Stimulated activated naive CD8-positive, alpha-beta T cell treated with anti-CD3 and anti-CD28 coated beads, Interleukin-15, Interleukin-2, amounts not matched to agents 100 ng/mL and 50 ng/mL, for 24 hours (primary cell): ENCODE measurements at regions not wholly inside any gene's neighbourhood (a gene's known extent, or its start where the extent isn't known, plus 50 kb on each side); places are given as distances from the start of the nearest gene placed in this dataset.
"Not testable (repeated sequence)": the region's sequence is repeated elsewhere in the genome, so short reads cannot be mapped to it uniquely, and the experiment has no call there.

Experiments used
- H3K27ac Mint-ChIP-seq: one replicate; pipeline ENCODE4 v1.8.0; 2021; ENCODE audit warnings: mild to moderate bottlenecking, mixed read lengths
- H3K27me3 Mint-ChIP-seq: one replicate; pipeline ENCODE4 v1.8.0; 2021; ENCODE audit warnings: mixed read lengths
- H3K36me3 Mint-ChIP-seq: one replicate; pipeline ENCODE4 v1.8.0; 2021; ENCODE audit warnings: low read depth, mixed read lengths
- H3K4me1 Mint-ChIP-seq: one replicate; pipeline ENCODE4 v1.8.0; 2021; ENCODE audit warnings: low read depth, mixed read lengths
- H3K4me3 Mint-ChIP-seq: one replicate; pipeline ENCODE4 v1.8.0; 2021; ENCODE audit warnings: mild to moderate bottlenecking, mixed read lengths
- H3K9me3 Mint-ChIP-seq: one replicate; pipeline ENCODE4 v1.8.0; 2021; ENCODE audit warnings: mixed read lengths

DNA sequence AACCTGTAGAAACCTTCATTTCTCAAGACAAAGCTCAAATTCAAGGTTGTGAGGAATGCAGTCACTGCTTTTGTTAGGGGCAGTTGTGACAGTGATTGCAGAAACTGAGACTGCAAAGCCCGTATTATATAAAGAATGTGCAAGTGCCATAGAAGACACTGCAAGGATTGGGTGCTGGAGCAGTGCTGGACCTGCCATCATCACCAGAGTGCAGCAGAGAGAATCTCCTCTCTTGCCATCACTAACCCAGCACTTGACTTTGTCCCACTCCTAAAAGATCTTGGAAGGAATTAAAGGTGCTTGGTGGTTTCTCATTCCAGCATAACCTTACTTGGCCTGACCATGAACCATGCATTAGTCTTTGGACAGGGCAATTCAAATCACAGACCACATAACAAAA is 81.1 kb upstream of the VKORC1L1 start:
- not testable (repeated sequence) for H3K27me3 Mint-ChIP-seq, H3K4me1 Mint-ChIP-seq, H3K27ac Mint-ChIP-seq, H3K9me3 Mint-ChIP-seq, H3K4me3 Mint-ChIP-seq, H3K36me3 Mint-ChIP-seq

DNA sequence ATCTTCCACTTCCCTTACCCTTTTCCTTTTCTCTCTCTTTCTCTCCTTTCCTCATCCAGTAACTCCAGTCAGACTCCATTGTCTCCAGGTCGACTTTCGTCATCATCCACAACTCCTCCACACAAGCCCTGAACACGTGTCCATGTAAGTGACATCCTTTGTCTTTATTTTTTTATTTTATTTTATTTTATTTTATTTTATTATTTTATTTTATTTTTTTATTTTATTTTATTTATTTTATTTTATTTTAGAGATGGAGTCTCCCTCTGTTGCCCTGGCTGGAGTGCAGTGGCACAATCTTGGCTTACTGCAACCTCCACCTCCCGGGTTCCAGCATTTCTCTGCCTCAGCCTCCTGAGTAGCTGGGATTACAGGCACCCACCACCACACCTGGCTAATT is 80.1 kb upstream of the VKORC1L1 start:
- not testable (repeated sequence) for H3K9me3 Mint-ChIP-seq, H3K27me3 Mint-ChIP-seq, H3K27ac Mint-ChIP-seq, H3K4me3 Mint-ChIP-seq, H3K36me3 Mint-ChIP-seq, H3K4me1 Mint-ChIP-seq

GRCh38 chr7:65794671-65795391 is 78.0 kb upstream of the VKORC1L1 start:
- H3K27ac Mint-ChIP-seq, H3K4me3 Mint-ChIP-seq, H3K9me3 Mint-ChIP-seq, H3K4me1 Mint-ChIP-seq, H3K36me3 Mint-ChIP-seq, H3K27me3 Mint-ChIP-seq: not testable (repeated sequence)

DNA sequence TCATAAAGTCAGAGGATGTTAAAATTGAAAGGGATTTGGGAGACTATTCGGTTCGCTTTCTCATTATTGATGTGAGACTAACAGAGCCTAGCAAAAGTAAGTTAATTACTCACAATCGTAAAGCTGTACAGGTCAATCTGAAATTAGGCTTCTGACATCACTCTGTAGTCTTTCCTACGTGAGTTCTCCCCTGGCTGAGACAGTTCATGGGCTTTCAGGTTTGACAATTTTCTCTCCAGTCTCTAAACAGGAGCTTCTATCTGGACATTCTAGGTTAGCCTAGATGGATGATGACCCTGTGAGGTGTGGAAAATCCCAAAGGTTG is 77.5 kb upstream of the VKORC1L1 start:
- H3K27ac Mint-ChIP-seq, H3K9me3 Mint-ChIP-seq, H3K36me3 Mint-ChIP-seq, H3K4me1 Mint-ChIP-seq, H3K27me3 Mint-ChIP-seq, H3K4me3 Mint-ChIP-seq: not testable (repeated sequence)

DNA sequence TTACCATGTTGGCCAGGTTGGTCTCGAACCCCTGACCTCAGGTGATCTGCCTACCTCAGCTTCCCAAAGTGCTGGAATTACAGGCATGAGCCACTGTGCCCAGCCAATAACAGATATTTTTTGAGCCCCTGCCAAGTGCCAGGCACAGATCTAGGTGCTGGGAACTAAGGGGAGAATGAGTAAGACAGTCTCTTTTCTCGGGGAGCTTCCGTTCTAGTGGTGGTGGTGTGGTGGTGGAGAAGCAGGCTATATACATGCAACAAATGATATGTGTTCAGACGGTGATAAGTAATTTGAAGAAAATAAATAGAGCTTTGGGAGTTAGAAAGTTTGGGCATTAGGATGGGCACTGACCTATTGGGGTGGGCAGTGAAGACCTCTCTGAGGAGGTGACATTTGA is 76.7 kb upstream of the VKORC1L1 start:
- H3K4me3 Mint-ChIP-seq, result no peak overlapping the region
- H3K4me1 Mint-ChIP-seq, result peaks cover 6% of the 10 kb centered on the region
- H3K9me3 Mint-ChIP-seq, result no peaks in the 10 kb centered on the region
- H3K27ac Mint-ChIP-seq, result no peak overlapping the region
- no peaks in the 10 kb centered on the region for H3K36me3 Mint-ChIP-seq
- no peaks in the 10 kb centered on the region for H3K27me3 Mint-ChIP-seq

DNA sequence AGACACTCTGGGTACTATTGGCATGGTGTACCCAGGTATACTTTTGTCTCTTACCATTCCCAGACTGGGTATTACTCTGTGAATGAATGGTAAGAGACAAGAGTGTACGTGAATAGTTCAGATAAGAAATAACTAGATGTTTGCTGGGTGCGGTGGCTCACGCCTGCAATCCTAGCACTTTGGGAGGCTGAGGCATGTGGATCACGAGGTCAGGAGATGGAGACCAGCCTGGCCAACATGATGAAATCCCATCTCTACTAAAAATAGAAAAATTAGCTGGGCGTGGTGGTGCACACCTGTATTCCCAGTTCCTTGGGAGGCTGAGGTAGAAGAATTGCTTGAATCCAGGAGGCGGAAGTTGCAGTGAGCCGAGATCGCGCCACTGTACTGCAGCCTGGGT is 75.8 kb upstream of the VKORC1L1 start:
- not testable (repeated sequence) for H3K27ac Mint-ChIP-seq, H3K4me3 Mint-ChIP-seq, H3K4me1 Mint-ChIP-seq, H3K27me3 Mint-ChIP-seq, H3K36me3 Mint-ChIP-seq, H3K9me3 Mint-ChIP-seq

- H3K4me1 Mint-ChIP-seq, H3K9me3 Mint-ChIP-seq, H3K36me3 Mint-ChIP-seq, H3K4me3 Mint-ChIP-seq, H3K27me3 Mint-ChIP-seq, H3K27ac Mint-ChIP-seq: not testable (repeated sequence)
Observed at GRCh38 chr7:65797566-65797965, 75.3 kb upstream of the VKORC1L1 start.

GRCh38 chr7:65798111-65799075 is 74.5 kb upstream of the VKORC1L1 start:
- H3K36me3 Mint-ChIP-seq, result no peaks in the 10 kb centered on the region
- no peaks in the 10 kb centered on the region for H3K9me3 Mint-ChIP-seq
- no peak overlapping the region for H3K27ac Mint-ChIP-seq
- H3K4me3 Mint-ChIP-seq, result no peak overlapping the region
- H3K27me3 Mint-ChIP-seq, result no peaks in the 10 kb centered on the region
- H3K4me1 Mint-ChIP-seq, result peaks cover 6% of the 10 kb centered on the region

GRCh38 chr7:65800191-65800590 is 72.7 kb upstream of the VKORC1L1 start:
- not testable (repeated sequence) for H3K9me3 Mint-ChIP-seq, H3K27ac Mint-ChIP-seq, H3K4me1 Mint-ChIP-seq, H3K36me3 Mint-ChIP-seq, H3K4me3 Mint-ChIP-seq, H3K27me3 Mint-ChIP-seq

DNA sequence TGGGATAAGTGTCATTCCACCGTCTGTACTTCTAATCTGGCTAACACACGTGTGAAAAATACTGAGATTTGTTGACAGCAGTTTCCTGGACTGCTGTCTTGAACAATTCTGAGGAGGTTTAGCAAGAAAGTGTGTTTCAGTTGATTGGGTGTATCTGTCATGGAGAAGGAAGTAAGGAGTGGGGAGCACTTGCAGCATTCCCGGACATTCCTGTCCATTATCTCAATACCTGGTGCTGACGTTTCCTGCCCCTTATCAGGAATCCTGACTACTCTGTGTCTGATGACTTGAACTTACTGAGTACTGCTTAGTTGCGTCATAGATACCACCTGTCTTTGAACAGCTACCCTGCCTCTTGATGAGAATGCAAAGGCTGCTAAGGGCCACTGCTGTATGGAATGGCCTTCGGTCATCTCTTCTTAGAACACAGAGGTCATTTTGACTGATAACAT is 72.0 kb upstream of the VKORC1L1 start:
- no peaks in the 10 kb centered on the region for H3K36me3 Mint-ChIP-seq
- no peak overlapping the region for H3K4me3 Mint-ChIP-seq
- no peak overlapping the region for H3K27ac Mint-ChIP-seq
- no peaks in the 10 kb centered on the region for H3K27me3 Mint-ChIP-seq
- peaks cover 6% of the 10 kb centered on the region for H3K4me1 Mint-ChIP-seq
- H3K9me3 Mint-ChIP-seq, result no peaks in the 10 kb centered on the region

DNA sequence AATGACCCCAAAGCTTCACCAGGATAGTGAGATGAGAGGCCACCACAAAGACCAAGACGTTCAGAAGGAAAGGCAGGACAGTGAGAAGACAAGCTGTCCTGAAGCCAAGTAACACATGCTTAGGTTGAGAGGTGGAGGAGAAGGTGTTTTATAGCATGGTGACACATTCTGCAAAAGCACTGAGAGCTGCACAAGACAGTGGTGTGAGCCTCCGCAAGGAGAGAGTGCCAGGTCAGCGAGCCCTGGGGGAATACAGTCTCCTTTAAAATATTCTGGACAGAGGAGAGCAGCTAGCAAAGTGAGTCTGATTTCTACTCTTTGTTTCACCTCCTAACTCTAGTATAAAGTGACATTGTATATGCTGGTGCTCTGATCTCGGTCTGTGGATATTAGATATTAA is 68.0 kb upstream of the VKORC1L1 start:
- H3K27me3 Mint-ChIP-seq, result no peaks in the 10 kb centered on the region
- H3K4me1 Mint-ChIP-seq, result no peaks in the 10 kb centered on the region
- no peak overlapping the region for H3K4me3 Mint-ChIP-seq
- H3K9me3 Mint-ChIP-seq, result peaks cover 4% of the 10 kb centered on the region
- H3K27ac Mint-ChIP-seq, result no peak overlapping the region
- H3K36me3 Mint-ChIP-seq, result peaks cover 8% of the 10 kb centered on the region

- not testable (repeated sequence) for H3K27me3 Mint-ChIP-seq, H3K9me3 Mint-ChIP-seq, H3K27ac Mint-ChIP-seq, H3K4me1 Mint-ChIP-seq, H3K4me3 Mint-ChIP-seq, H3K36me3 Mint-ChIP-seq
Observed at GRCh38 chr7:65807067-65807466, 65.8 kb upstream of the VKORC1L1 start.

DNA sequence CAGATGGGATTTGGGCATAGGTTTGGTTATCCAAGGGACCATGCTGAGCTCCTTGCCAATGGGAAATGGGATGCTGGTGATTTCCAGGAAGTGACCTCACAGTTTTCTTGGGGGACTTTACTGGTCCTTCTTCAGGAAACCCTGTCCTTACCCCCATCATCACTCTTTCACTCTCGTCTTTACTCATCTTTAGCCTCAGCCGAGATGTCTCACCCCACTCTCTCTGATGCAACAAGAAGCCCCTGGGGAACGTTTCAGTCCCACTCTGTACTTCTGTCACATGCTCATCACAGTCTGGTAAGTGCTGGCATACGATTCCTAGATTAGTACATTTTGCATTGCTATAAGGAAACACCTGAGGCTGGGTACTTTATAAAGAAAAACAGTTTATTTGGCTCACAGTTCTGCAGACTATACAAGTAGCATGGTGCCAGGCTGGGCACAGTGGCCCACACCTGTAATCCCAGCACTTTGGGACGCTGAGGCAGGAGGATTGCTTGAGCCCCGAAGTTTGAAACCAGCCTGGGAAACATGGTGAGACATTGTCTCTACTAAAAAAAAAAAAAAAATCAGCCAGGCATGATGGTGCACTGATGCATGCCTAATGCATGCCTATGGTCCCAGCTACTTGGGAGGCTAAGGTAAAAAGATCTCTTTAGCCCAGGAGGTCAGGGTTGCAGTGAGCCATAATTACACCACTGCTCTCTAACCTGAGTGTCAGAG is 63.5 kb upstream of the VKORC1L1 start:
- Mint-ChIP-seq H3K27me3 (no peaks in the 10 kb centered on the region), H3K4me3 (no peak overlapping the region), H3K36me3 (peaks cover 8% of the 10 kb centered on the region), H3K27ac (no peak overlapping the region), H3K4me1 (no peaks in the 10 kb centered on the region), H3K9me3 (peaks cover 4% of the 10 kb centered on the region)

DNA sequence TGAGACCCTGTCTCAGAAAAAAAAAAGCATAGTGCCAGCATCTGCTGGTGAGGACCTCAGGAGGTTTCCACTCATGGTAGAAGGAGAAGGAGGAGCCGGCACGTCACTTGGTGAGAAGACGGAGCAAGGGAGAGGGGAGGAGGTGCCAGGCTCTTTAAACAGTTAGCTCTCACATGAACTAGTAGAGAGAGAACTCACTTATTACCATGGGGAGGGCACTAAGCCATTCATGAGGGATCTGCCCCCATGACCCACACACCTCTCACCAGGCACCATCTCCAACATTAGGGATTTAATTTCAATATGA is 62.9 kb upstream of the VKORC1L1 start:
- Mint-ChIP-seq H3K4me1 (no peaks in the 10 kb centered on the region), H3K4me3 (no peak overlapping the region), H3K27me3 (no peaks in the 10 kb centered on the region), H3K9me3 (peaks cover 4% of the 10 kb centered on the region), H3K36me3 (peaks cover 8% of the 10 kb centered on the region), H3K27ac (no peak overlapping the region)

DNA sequence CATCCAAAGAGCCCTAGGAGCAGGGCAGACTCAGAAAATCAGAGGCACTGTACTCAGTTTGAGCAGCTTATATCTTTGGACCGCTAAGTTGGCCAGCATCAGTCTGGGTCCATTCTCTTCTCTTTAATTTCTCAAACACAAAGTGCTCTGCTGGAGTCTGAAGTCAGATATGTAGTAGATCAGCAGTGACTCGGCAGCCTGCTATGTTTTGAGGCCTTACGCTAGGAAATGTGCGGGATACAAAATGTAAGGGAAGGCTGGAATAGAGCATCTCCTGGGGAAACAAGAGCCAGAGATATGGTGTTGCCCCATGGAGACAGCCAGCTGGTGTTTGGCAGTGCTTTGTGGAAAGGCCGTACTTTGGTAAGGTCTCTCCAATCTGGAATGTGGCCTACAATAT is 60.6 kb upstream of the VKORC1L1 start:
- peaks cover 6% of the 10 kb centered on the region for H3K36me3 Mint-ChIP-seq
- peaks cover 4% of the 10 kb centered on the region for H3K9me3 Mint-ChIP-seq
- no peak overlapping the region for H3K4me3 Mint-ChIP-seq
- no peak overlapping the region for H3K27ac Mint-ChIP-seq
- H3K27me3 Mint-ChIP-seq, result no peaks in the 10 kb centered on the region
- no peaks in the 10 kb centered on the region for H3K4me1 Mint-ChIP-seq
